GM12892 (cell line): ENCODE measurements at regions not wholly inside any gene's neighbourhood (a gene's known extent, or its start where the extent isn't known, plus 50 kb on each side); places are given as distances from the start of the nearest gene placed in this dataset.

Source experiments
- POLR2A ChIP-seq: IDR thresholded peaks from 2 replicates; pipeline ENCODE4 v1.6.1; 2011; ENCODE audit warnings: low read depth, low read length, control low read depth
- POLR2AphosphoS5 ChIP-seq: IDR thresholded peaks from 2 replicates; pipeline ENCODE4 v1.6.1; 2011; ENCODE audit warnings: low read depth, low read length, control low read depth

- no peak for TF ChIP-seq POLR2A
- no peak for TF ChIP-seq POLR2AphosphoS5
Observed at GRCh38 chr6:56864171-56864616, 90.7 kb upstream of the BEND6 start.
